NCI-H82 (cell line): ENCODE measurements at regions not wholly inside any gene's neighbourhood (a gene's known extent, or its start where the extent isn't known, plus 50 kb on each side); places are given as distances from the start of the nearest gene placed in this dataset.

Experiments
- DNase-seq: peaks from one replicate; lab custom pipeline; 2025; lab: John Stamatoyannopoulos, UW

DNA sequence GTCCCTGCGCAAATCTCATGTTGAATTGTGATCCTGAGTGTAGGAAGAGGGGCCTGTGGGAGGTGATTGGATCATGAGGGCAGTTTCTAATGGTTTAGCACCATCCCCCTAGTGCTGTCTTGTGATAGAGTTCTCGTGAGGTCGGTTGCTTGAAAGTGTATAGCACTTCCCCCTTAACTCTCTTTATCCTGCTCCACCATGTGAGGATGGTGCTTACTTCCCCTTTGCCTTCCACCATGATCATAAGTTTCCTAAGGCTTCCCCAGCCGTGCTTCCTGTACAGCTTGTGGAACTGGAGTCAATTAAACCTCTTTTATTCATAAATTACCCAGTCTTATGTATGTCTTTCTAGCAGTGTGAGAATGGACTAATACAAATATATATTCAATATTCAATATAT, 303.7 kb upstream of the SEL1L start:
- DNase-seq, result no peak

DNA sequence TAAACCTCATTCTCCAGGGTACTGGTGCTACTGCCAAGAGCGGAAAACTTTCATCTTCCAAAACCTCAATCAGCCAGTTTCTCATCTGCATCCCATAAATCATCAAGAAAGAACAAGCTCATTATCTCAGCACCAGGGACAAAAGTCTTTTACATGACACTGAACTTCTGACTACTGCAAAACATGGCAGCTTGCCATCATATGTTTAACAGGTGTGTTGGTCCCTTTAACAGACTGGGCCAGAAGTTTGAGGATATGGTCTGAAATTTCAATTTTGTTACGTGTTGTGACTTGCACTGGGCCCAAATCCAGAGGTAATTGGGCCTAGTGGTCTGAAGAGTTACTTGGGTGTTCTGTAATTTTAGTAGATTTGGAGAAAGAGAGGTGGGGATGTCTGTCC, 305.4 kb upstream of the SEL1L start:
- no peak for DNase-seq

DNA sequence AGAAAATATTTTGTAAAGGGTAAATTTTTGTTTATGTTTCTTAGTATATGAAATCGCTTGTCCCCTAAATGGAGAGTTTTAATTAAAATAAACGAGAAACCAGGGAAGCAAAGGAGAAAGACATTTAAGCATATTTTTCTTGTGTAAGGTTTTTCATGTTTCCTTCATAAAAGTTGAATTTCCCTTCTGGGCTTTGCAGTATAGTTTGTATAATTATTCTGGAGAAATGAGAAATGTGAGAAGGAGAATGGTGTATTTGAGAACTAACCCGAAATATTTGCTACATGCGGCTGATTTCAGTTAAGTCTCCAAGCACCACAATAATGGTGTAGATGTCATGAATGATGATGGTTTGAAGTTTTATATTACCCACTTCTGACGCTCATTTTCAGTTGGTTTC, 307.7 kb upstream of the SEL1L start:
- DNase-seq, result no peak

DNA sequence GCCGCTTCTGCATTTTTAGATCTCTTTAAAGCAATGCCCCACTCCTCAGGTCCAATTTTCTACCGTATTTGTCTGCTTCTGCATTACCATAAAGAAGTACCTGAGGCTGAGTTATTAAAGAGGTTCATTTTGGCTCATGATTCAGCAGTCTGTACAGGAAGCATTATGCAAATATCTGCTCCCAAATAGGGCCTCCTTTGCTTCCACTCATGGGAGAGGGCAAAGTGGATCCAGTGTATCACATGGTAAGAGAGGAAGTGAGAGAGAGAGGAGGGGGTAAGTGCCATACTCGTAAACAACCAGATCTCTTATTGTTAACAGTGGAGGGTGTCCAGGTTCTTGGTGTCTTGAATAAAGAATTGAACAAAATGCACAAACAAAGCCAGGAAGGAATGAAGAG, 316.1 kb upstream of the SEL1L start:
- DNase-seq, result no peak

DNA sequence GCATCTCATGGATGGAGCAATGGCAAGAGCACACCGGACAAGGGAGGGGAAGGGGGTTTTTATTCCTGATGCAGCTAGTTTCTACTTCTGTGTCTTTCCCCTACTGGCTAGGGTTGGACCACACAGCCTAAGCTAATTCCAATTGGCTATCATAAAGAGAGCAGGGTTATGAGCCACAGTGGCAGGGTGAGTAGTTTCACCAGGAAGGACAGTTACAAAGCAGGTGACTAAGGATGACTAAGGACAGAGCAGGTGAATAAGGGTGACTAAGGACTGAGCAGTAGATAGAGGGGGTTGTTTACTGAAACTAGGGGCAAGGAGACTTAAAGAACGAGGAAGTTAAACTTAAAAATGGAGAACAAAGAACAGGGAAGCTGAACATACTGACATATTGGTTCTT, 321.4 kb upstream of the SEL1L start:
- no peak for DNase-seq

DNA sequence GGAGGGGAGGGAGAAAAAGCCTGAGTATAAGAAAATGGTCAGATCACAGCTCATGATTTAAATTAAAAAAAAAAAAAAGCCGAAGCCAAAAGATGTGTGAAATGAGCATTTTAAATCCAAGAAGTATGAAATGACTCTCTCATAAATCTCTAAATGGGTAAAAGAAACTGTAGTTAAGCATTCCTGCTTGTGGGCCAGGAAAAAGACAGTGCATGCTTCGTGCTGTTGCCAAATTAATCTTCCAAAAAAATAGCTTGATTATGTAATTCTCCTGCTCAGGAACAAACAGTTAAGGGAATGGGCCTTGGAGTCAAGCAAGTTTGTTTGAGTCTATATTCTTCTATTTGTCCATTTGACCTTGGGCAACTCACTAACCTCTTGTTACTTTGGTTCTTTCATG, 325.4 kb upstream of the SEL1L start:
- no peak for DNase-seq

DNA sequence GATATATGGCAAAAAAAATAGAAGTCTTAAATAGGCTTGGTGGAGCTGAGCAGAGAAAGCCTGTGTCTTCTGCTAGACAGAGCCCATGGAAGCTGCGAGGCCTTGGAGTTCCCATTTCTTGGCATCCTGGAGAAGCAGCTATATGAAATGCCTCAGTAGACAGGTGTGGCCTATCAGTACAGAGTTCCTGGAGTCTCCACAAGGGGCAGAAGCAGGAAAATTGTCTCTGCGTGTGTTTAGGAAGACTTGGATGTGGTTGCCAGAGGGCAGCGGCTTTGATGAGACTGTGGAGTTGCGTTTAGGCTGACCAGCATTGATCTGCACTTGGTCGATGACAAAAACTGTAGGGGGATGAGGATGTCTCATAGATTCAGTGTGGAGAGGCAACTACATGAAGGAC, 334.5 kb upstream of the SEL1L start:
- DNase-seq, result peak; percentile 2

DNA sequence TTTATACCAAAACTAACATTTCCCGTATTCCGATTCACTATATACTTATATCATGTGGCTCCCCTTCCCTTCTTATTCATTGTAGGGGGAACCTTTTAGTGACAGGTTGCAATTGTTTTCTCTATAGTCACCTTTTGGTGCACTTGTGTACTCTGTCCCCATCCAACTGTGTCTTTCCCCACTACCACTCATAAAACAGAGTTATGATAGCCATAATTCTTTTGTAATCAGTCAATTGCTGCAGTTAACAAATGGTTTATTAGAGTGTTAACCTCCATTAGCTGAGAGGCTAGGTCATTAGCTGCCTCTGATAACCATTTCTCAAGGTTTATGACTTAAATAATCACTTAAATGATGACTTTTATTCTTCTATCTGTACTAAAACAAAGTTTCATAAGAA, 338.1 kb upstream of the SEL1L start:
- DNase-seq, result no peak

DNA sequence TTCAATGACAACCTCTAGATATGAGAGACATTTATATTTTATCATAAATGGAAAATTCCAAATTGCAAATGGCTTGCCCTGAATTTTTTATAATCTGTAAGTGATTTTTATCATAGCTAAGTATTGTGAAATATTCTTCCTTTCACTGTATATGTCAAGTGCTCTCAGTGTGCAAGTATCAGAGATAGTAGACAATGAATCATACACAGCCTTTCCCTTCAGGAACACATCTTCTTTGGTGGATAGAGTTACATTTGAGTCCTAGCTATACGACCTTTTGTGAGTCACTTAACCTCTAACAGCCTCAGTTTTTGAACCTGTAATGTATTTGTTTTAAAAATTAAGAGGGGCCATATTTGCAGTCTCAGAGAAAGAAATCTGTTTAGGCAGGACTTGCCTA, 350.7 kb upstream of the SEL1L start:
- DNase-seq, result no peak

DNA sequence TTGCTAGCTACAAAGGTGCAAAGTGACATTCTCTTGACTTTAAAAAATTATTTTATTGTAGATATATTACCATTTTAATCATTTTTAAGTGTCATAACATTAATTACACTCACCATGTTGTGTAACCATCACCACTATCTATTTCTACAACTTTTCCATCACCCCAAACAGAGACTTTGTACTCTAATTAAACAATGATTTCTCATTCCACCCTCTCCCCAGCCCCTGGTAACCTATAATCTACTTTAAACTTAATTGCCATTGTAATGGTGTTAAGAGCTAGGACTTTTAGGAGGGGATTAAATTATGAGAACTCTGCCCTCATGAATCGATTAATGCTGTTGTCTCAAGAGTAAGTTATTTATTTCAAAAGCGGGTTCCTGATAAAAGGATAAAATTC, 352.9 kb upstream of the SEL1L start:
- peak; percentile 71 for DNase-seq

DNA sequence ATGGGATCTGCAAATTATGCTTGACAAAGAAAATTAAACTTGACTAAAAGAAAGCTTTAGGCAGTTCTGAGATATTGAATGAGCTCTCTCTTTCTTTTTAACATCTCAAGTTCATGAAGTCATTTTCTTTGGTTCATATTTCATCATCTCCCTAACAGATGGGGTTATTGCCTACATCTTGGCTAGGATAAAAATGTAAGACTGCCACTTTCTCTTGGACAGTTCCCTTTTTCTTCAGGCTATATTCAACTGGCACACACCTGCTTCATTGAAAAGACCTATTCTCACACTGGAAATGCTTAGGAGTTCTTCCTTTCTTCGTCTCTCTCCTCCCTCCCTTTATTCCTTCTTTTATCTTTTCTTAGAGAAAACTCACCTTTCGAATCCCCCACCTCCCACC, 355.9 kb upstream of the SEL1L start:
- no peak for DNase-seq

DNA sequence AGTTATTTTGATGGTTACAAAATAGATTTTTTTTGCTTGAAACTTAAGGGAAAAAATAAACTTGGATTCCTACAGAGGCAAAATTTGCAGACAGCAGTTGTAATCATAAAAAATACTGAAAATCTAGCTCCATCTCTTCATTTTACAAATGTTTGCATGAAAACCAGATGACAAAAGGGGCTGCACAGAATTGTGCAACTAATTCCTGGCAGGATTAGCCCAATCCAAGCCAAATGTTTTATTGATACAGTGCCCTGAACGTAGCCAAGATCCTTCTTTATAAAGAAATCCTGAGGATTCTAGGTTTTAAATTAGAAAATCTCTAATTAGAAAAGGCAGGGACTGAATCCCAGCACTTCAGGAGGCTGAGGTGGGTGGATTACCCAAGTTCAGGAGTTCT, 356.4 kb upstream of the SEL1L start:
- no peak for DNase-seq

DNA sequence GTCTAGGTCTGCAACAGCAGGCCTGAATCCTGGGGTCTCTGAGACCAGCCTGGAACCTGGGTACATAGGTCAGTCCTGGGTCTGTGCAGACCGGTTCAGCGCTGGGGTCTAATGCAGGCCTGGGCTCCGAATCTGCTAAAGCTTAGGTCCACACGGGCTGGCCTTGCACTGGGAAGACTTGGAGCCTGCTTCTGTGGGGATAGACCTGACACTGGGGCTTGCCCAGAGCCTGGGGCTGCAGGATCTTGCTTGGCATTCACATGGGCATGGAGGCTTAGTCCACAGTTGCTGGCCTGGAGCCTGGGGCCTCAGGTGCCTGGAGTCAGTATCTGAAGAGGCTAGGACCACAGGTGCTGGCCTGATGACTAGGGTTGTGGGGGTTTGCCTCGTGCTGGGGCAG, 369.8 kb upstream of the SEL1L start:
- no peak for DNase-seq

DNA sequence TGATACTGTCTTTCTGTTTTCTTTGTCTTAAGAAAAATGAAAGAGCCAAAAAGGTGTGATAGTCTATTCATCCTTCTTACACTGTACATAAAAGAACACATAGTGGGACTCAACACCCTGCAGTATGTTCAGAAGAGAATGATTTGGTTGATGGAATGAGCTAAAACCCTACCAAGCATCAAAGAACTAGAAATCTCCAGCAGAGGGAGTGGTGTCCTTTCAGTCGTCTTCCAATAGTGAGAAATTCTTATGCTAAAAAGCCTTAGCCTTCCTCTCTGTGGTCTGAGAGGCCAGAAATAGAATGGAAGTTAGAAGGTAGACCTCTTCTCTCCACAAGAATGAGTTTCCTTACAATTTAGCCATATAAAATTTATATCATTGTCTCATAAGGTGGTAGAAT, 393.4 kb upstream of the SEL1L start:
- DNase-seq, result peak; percentile 18

DNA sequence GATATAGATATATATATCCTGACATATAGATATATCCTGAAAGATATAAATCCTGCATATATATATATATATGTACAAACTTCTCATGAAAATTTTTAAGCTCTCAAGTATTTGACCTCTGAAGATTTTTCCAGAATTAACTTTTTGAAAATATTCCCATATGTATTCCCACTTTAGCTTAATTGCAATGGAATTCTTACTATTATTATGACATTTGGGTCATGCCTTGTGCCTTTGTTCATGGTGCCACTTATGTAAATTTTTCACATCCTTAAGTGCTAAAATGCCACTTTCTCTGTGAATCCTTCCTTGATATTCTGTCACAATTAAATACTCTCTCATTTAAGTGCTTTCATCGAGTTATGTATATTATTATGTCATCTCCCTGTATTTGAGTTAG, 398.2 kb upstream of the SEL1L start:
- DNase-seq, result no peak

DNA sequence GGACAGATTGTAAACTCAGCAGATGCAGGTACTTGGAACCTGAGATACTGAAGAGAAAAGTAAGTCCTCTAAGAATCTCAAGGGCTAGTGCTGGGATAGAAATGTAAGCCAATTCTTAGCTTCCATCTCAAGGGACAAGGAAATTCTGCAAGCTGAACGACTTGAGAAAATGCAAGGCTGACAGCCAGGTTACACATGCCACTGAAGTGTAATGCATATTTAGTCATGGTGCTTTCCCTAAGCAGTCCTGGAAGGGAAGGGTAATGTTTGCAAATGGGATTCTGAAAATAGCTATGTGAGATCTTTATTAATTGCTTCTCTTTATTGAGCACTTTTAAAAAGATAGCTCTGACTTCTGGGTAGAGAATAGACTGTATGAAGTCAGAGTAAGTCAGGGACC, 402.7 kb upstream of the SEL1L start:
- no peak for DNase-seq

DNA sequence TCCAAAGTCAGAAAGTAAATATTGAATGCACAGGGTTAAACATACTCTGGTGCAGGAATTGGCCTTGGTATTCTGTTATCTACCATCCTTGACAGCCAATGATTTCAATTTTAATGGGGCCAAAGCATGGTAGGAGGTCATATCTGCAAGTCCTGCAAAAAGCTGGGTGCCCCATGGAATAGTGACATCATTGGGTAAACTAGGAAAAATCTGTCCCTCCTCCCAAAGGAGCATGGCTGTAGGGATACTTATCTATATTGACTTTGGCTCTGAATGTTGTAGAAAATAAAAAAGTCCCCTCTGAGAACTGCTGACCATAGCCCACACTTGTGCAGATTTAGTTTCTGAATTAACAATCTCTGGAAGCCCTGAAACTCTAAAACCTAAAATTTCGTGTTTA, 403.2 kb upstream of the SEL1L start:
- DNase-seq, result no peak

DNA sequence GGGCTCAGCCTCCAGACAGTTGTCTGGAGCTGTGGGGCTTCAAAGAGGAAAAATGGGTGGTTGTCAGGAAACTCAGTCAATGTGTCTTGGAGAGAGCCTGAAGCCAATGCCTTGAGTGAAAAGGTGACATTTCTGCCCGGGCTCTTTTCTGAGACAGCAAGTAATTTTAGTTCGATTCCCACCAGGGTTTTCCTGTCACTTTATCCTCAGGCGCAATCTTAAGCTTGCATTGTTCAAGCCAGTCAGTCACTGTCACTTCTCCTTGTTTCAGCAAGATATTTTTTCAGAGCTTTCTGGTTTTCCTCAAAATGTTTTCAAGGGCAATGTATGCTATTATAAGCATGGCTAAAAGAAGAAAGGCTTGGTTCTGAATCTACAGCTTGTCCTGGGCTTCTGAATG, 404.7 kb upstream of the SEL1L start:
- DNase-seq, result no peak

DNA sequence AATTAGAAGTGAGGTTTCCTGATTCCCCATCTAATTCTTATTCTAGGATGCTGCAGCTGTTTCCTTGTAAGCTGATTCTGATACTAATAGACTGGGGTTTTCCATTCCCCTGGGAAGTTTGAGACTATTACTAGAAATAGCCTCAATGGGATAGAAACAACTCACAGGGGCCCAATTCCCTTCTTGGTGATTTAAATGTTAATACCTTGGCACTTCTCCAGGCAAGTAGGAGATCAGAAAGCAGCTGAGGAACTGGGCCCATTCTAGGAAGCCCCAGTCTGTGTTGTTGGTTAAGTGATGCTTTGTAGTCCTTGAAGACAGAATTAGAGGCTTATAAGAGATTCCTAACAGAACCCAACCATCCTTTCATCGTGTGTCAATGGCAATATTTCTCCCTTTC, 407.0 kb upstream of the SEL1L start:
- peak; percentile 89 for DNase-seq

DNA sequence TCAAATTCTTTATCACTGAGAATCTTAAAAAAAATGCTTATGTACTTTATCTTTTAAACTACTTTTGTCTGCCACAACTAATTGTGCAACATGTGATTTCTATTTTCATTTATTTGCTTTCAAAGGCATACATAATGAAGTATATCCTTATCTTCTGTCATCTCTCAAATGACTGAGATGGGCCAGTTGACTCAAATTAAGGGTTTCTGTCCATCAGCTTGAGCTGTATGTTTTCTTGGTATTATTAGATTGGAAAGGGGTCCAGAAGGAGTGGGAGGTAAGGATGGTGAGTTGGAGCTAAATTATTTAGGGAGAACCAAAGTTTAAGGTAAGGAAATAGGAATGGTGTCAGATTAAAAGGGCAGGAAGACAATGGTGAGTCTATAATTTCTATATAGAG, 408.4 kb upstream of the SEL1L start:
- no peak for DNase-seq

DNA sequence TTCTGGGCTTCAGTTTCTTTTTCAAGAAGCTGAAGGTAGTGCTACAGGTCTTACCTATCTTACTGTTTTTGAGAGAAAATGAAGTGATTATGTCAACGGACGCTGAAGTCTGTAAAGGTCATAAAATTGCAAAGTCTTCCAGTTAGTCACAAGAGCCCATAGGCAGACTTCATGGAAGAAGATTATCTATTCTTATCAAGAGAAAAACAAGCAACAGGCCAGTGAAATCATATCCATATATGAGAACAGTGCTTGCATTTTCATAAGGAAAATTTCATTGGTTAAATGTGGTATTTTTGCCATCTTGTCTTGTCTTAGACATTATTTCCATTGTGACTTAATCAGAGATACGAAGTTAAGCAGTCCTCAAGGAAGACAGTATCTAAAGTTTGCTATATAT, 412.7 kb upstream of the SEL1L start:
- DNase-seq, result no peak

DNA sequence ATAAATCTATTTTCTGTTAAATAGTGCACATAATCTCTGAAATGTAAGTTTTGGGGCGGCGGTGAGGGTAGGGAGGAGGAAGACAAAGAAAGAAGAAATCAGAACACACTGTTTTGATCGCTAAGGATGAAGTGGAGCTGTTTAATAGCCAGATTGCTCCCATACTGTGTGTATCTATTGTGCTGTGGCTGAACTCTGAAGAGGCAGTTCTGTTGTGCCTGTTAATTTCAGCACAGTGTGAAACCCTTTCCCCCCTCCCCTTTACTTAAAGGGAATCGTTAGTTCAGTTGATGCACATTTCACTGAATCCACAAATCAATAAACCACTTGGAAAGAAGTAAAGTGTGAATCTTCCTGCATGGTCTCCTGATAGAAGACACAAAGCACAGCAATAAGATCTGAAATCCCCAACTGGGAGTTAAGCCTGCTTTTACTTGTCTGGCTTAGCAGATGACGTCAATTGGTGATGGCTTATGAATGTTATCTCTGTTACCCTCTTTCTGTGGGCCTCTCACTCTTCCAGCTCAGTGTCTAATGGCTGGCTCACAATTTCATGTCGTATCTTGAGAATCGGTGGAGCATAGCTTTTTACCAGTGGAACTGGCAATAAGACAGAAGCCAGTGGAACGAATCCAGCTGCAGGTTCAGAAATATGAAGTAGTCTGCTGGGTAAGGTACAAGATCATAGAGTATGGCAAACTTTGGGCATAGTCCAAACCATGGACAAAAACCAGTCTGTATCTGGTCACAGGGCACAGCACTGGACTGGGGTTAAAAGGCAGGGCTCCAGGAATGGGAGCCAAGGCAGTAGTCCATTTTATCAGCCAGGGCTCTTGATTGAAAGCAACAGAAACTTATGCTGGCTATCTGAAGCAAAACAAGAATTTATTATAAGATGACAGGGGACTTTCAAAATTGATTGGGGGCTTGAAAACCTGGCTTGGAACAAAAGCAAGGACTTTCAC, 413.5 kb upstream of the SEL1L start:
- DNase-seq, result peak; percentile 62

DNA sequence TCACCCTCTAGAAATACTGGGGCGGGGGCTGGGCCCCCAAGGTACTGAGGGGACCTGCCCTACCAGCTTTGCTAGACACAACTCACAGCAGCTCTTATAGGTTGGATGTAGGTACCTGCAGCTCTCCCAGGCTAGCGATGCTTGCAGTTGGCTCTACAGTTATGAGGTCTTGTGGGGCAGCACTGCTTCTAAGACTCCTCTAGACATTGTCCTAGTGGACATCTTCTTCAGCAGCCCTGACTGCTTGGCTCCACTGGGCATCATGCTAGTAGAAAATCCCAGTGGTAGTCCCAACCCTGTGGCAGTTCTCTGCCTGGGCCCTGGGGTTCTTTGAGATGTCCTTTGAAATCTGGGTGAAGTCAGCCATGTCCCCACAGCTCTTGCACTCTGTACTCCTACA, 419.3 kb upstream of the SEL1L start:
- no peak for DNase-seq

DNA sequence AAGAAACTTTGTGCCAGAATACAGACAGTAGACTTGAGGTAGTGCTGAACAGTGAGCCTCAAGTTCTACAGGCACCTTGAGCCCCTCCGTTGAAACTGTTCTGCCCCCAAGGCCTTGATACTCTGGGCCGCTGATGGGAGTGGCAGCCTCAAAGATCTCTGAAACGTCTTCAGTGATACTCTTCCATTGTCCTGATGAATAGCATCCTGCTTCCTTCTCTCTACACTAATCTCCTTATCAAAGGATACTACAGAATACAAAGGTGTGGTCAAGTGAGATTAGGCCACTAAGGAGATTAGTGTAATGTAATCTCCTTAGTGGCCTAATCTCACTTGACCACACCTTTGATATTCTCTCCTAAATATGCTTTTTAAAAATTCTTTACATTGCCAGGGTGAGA, 419.8 kb upstream of the SEL1L start:
- peak; percentile 38 for DNase-seq
